SK-N-SH (cell line): ENCODE measurements at regions not wholly inside any gene's neighbourhood (a gene's known extent, or its start where the extent isn't known, plus 50 kb on each side); places are given as distances from the start of the nearest gene placed in this dataset.

Experiments
- CTCF ChIA-PET: fragments of 300-600, 350-600 bp; formaldehyde crosslinking; extraction: SDS; loops from one replicate; lab custom pipeline; 2021; lab: Yijun Ruan, JAX
- POLR2A ChIA-PET: fragments of 350-600 bp; sonication (Branson Sonifier 250); formaldehyde crosslinking; extraction: SDS; loops from one replicate; lab custom pipeline; 2020; ENCODE audit warnings: antibody characterized with exemption, inconsistent platforms; lab: Yijun Ruan, JAX
- DNase-seq: peaks from one replicate; pipeline ENCODE4 v3.0.0; 2012
- H2AFZ ChIP-seq: fragments of 200-600 bp; sonication (generic); 2 replicates; pipeline ENCODE4 v1.8.1; 2016; ENCODE audit warnings: antibody characterized with exemption, mild to moderate bottlenecking, low read depth
- H3F3A ChIP-seq: fragments of 200-600 bp; sonication (generic); replicated peaks from 2 replicates; pipeline ENCODE3; 2016; ENCODE audit warnings: antibody characterized with exemption, mild to moderate bottlenecking; ENCODE audit not compliant: insufficient read depth
- H3K27ac ChIP-seq, 2 experiments: fragments of 200-500 bp in 1 of 2; fragments of 200-600 bp in 1 of 2; sonication (Bioruptor generic) in 1 of 2; sonication (generic), shearing (Covaris generic) in 1 of 2; 2 replicates each; pipeline versions ENCODE4 v1.5.1 to v1.6.1; 2014 to 2016; ENCODE audit warnings: low read depth in 2 of 2, inconsistent platforms in 1 of 2, low read length in 1 of 2, mild to moderate bottlenecking in 1 of 2, mixed read lengths in 1 of 2
- H3K27me3 ChIP-seq: fragments of 200-600 bp; sonication (generic), shearing (Covaris generic); 2 replicates; pipeline ENCODE4 v1.6.1; 2016; ENCODE audit warnings: mixed run types; ENCODE audit not compliant: insufficient read depth
- H3K36me3 ChIP-seq, 2 experiments: fragments of 200-500 bp in 1 of 2; fragments of 200-600 bp in 1 of 2; sonication (Bioruptor generic) in 1 of 2; sonication (generic) in 1 of 2; replicated peaks in 1 of 2; 2 replicates each; pipeline versions ENCODE3 to v1.5.1; 2014 to 2016; ENCODE audit warnings: low read length in 1 of 2, mild to moderate bottlenecking in 1 of 2; ENCODE audit not compliant: insufficient read depth in 2 of 2, control insufficient read depth in 1 of 2
- H3K4me1 ChIP-seq, 2 experiments: fragments of 200-500 bp in 1 of 2; fragments of 200-600 bp in 1 of 2; sonication (Bioruptor generic) in 1 of 2; sonication (generic), shearing (Covaris generic) in 1 of 2; 2 replicates each; pipeline versions ENCODE4 v1.5.1 to v1.6.1; 2014 to 2016; ENCODE audit warnings: low read depth in 1 of 2, low read length in 1 of 2, mixed run types in 1 of 2; ENCODE audit not compliant: insufficient read depth in 2 of 2, control insufficient read depth in 1 of 2
- H3K4me2 ChIP-seq: fragments of 200-600 bp; sonication (generic), shearing (Covaris generic); 2 replicates; pipeline ENCODE4 v1.6.1; 2017; ENCODE audit warnings: mixed run types
- H3K4me3 ChIP-seq, 2 experiments: fragments of 200-500 bp in 1 of 2; fragments of 200-600 bp in 1 of 2; sonication (Bioruptor generic) in 1 of 2; sonication (generic), shearing (Covaris generic) in 1 of 2; 2 replicates each; pipeline versions ENCODE4 v1.5.1 to v1.8.1; 2014 to 2016; ENCODE audit warnings: low read depth in 2 of 2, inconsistent platforms in 1 of 2, low read length in 1 of 2, mild to moderate bottlenecking in 1 of 2, mixed read lengths in 1 of 2, moderate library complexity in 1 of 2
- H3K79me2 ChIP-seq: fragments of 200-600 bp; sonication (generic); 2 replicates; pipeline ENCODE4 v1.8.1; 2017; ENCODE audit warnings: mild to moderate bottlenecking; ENCODE audit not compliant: insufficient read depth
- H3K9ac ChIP-seq: fragments of 200-600 bp; sonication (generic); 2 replicates; pipeline ENCODE4 v1.6.1; 2017; ENCODE audit warnings: mixed run types
- H3K9me2 ChIP-seq: fragments of 200-600 bp; sonication (generic); 2 replicates; pipeline ENCODE4 v1.6.1; 2017; ENCODE audit warnings: mixed run types
- H3K9me3 ChIP-seq: fragments of 200-600 bp; sonication (generic); 2 replicates; pipeline ENCODE4 v1.6.1; 2017; ENCODE audit warnings: mixed run types, mild to moderate bottlenecking, moderate library complexity
- H4K20me1 ChIP-seq: fragments of 200-600 bp; sonication (generic); 2 replicates; pipeline ENCODE4 v1.6.1; 2017; ENCODE audit warnings: mild to moderate bottlenecking, mixed run types; ENCODE audit not compliant: insufficient read depth
- CTCF ChIP-seq: fragments of 200-600 bp; sonication (generic); IDR thresholded peaks from 2 replicates; pipeline ENCODE4 v1.6.1; 2017; ENCODE audit warnings: antibody characterized with exemption, mild to moderate bottlenecking, moderate library complexity
- ELF1 ChIP-seq: IDR thresholded peaks from 2 replicates; pipeline ENCODE4 v1.4.0; 2012
- EP300 ChIP-seq, 2 experiments: IDR thresholded peaks; 2 replicates each; pipeline versions ENCODE4 v1.4.0 to v1.6.1; 2012; ENCODE audit warnings: borderline replicate concordance in 1 of 2, low read depth in 1 of 2, low read length in 1 of 2
- FOXM1 ChIP-seq: IDR thresholded peaks from 2 replicates; pipeline ENCODE4 v1.4.0; 2012; ENCODE audit warnings: low read depth, mild to moderate bottlenecking
- GABPA ChIP-seq: IDR thresholded peaks from 2 replicates; pipeline ENCODE4 v1.4.0; 2012; ENCODE audit warnings: low read depth, mild to moderate bottlenecking
- IRF3 ChIP-seq: fragments of 150-350 bp; IDR thresholded peaks from 2 replicates; pipeline ENCODE4 v1.6.1; 2016; ENCODE audit warnings: mild to moderate bottlenecking, low read depth, low read length
- JUND ChIP-seq: IDR thresholded peaks from 2 replicates; pipeline ENCODE4 v1.4.0; 2012
- MEF2A ChIP-seq: IDR thresholded peaks from 2 replicates; pipeline ENCODE4 v1.4.0; 2012; ENCODE audit warnings: low read depth, borderline replicate concordance
- MXI1 ChIP-seq: IDR thresholded peaks from 2 replicates; pipeline ENCODE4 v1.6.1; 2012; ENCODE audit warnings: mild to moderate bottlenecking, low read depth, low read length, improper control_type of control experiment
- RAD21 ChIP-seq: IDR thresholded peaks from 2 replicates; pipeline ENCODE4 v1.6.1; 2012; ENCODE audit warnings: mild to moderate bottlenecking, low read length
- REST ChIP-seq: IDR thresholded peaks from 2 replicates; pipeline ENCODE4 v1.6.1; 2012; ENCODE audit warnings: mild to moderate bottlenecking, low read depth, low read length, moderate library complexity
- RFX5 ChIP-seq: IDR thresholded peaks from 2 replicates; pipeline ENCODE4 v1.6.1; 2012; ENCODE audit warnings: mild to moderate bottlenecking, improper control_type of control experiment, low read length
- SIN3A ChIP-seq: IDR thresholded peaks from 2 replicates; pipeline ENCODE4 v1.6.1; 2012; ENCODE audit warnings: low read depth, mild to moderate bottlenecking, low read length, moderate library complexity, borderline replicate concordance
- TEAD4 ChIP-seq: IDR thresholded peaks from 2 replicates; pipeline ENCODE4 v1.4.0; 2012; ENCODE audit warnings: mild to moderate bottlenecking, borderline replicate concordance; ENCODE audit not compliant: insufficient read depth
- USF1 ChIP-seq: IDR thresholded peaks from 2 replicates; pipeline ENCODE4 v1.4.0; 2012; ENCODE audit warnings: low read depth, borderline replicate concordance
- WGBS: methylation state at CpG from one replicate; pipeline ENCODE4 v1.1.6; 2017; ENCODE audit warnings: low lambda C conversion rate; 5-methylcytosine and 5-hydroxymethylcytosine counted together
- TF ChIP-seq, protein P1 (sequence below): IDR thresholded peaks from 2 replicates; pipeline ENCODE4 v1.4.0; 2012; ENCODE audit warnings: low read depth

DNA sequence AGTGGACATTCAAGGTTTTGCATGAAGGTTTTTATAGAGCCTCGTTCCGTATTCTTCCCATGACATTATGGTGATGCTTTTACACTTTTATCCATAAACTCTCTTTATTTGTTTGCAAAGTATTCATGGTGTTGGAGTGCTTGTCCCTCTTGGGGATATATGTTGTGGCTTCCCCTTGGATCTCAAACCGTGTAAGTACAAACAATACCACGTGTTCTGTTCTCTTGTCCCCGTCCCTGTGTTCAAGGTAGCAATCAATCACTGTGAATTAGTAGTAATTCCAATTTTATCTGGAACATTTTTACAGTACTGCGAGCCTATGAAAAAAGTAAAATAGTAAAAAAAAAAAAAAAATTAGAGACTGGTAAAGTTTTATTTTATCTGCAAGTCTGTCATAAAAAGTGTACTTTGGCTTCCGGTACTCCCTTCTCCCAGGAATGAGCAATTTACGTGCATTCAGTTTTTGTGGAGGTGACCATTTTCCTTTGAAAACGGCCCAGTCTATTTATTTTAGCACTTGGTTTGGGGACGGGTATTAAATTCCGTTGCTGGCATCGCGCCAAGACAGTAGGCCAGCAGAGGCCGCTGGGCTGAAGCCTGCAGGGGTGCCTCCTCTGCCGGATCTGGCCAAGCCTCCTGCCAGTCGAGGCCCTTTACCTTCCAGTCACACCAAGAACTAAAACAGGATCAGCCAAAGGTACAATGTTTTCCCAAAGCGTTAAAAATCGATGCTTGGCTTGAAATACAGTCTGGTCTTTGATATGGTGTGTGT is 175.7 kb downstream of the SOCS6 start (continued):
- TF ChIP-seq IRF3 (no peak), RFX5 (peak; percentile 19; the same call in 1 of the 2 replicates), FOXM1 (no peak), CTCF (peak; percentile 51)

DNA sequence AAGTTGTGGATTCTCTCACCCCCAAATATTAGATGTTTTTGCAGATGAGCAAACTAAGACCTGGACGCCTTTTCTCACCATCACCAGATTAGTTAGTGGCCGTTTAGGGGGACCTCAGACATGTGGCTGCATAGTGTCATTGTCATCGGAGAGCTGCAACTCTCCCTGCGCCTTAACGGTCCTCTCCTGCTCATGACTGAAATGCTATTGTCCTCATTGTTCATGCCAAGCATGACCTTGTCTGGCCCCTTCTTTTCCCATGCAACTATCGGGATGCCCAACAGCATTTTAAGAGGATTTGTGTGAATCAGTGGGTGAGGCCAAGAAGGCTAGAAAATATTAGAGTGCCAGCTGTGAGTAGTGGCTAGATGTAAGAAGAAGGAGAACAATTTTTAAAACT is 174.2 kb downstream of the SOCS6 start:
- Histone ChIP-seq H3K9ac (no peak overlapping the region), H3K4me2 (no peak overlapping the region), H2AFZ (no peak overlapping the region), H3K4me1 (peaks cover 0 to 10% of the 10 kb centered on the region in 2 experiments; a peak in 3 of 4 replicates), H3K36me3 (no peaks in the 10 kb centered on the region), H4K20me1 (no peaks in the 10 kb centered on the region), H3F3A (peaks cover 7% of the 10 kb centered on the region), H3K9me3 (no peaks in the 10 kb centered on the region), H3K4me3 (no peak overlapping the region), H3K9me2 (no peaks in the 10 kb centered on the region), H3K27ac (no peak overlapping the region; a peak in 1 of 4 replicates), H3K27me3 (no peaks in the 10 kb centered on the region), H3K79me2 (no peaks in the 10 kb centered on the region)
- TF ChIP-seq, protein P1, sequence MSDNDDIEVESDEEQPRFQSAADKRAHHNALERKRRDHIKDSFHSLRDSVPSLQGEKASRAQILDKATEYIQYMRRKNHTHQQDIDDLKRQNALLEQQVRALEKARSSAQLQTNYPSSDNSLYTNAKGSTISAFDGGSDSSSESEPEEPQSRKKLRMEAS, result no peak
- no peak for TF ChIP-seq MXI1
- TF ChIP-seq GABPA, result no peak
- TF ChIP-seq RAD21, result no peak
- TF ChIP-seq ELF1, result no peak
- no peak for TF ChIP-seq TEAD4
- no peak for TF ChIP-seq EP300 (IDR thresholded peaks at IDR 0.05; ENCODE audit: borderline replicate concordance in 1 of 2, low read depth in 1 of 2, low read length in 1 of 2)
- no peak for TF ChIP-seq REST
- no peak for TF ChIP-seq JUND
- no peak for TF ChIP-seq MEF2A
- no peak for TF ChIP-seq IRF3
- TF ChIP-seq RFX5, result no peak
- no peak for TF ChIP-seq USF1
- TF ChIP-seq SIN3A, result no peak
- 94% methylated on average over 6 of the region's 6 CpGs for WGBS
- ChIA-PET POLR2A (no interaction called here), CTCF (interaction anchor here (1.1 to 1.7 kb wide), 3 partner anchors 8 to 27 kb away, joined by 3 to 8 read pairs (median 8); no protein-coding TSS in a partner anchor)
- no peak for DNase-seq
